Caco-2 (cell line): ENCODE measurements at regions not wholly inside any gene's neighbourhood (a gene's known extent, or its start where the extent isn't known, plus 50 kb on each side); places are given as distances from the start of the nearest gene placed in this dataset.
"Not testable (repeated sequence)": the region's sequence is repeated elsewhere in the genome, so short reads cannot be mapped to it uniquely, and the experiment has no call there.

ENCODE experiments used
- BruUV-seq: library from RNA; stranded (reverse); fragments of 400-500 nt; replicated peaks from 2 replicates; lab custom pipeline; 2021; lab: Mats Ljungman, UMichigan
- CTCF ChIA-PET: fragments of 300-600 bp; sonication (Branson Sonifier 250); formaldehyde crosslinking; loops from one replicate; lab custom pipeline; 2022; ENCODE audit warnings: antibody characterized with exemption; lab: Charles Lee
- POLR2A ChIA-PET: fragments of 300-600 bp; sonication (Branson Sonifier 250); formaldehyde crosslinking; loops from one replicate; lab custom pipeline; 2022; ENCODE audit warnings: antibody characterized with exemption; lab: Charles Lee
- DNase-seq, 2 experiments: peaks; one replicate each; pipeline versions ENCODE4 v3.0.0 to v3.0.0-alpha.2; 2020 to 2022
- H3K27me3 ChIP-seq: replicated peaks from 2 replicates; pipeline ENCODE4 v1.6.0; 2011; ENCODE audit warnings: low read length; ENCODE audit not compliant: control insufficient read depth, insufficient read depth
- H3K36me3 ChIP-seq: 2 replicates; pipeline ENCODE4 v1.5.1; 2011; ENCODE audit warnings: low read length; ENCODE audit not compliant: control insufficient read depth, insufficient read depth
- H3K4me1 ChIP-seq: fragments of 250-450 bp; sonication (Bioruptor Pico); 2 replicates; pipeline ENCODE4 v1.5.1; 2020; ENCODE audit warnings: mild to moderate bottlenecking
- H3K4me3 ChIP-seq: 2 replicates; pipeline ENCODE4 v1.5.1; 2011; ENCODE audit warnings: low read depth, mild to moderate bottlenecking, control low read depth, low read length
- H3K9me3 ChIP-seq: fragments of 250-450 bp; sonication (Bioruptor Pico); 2 replicates; pipeline ENCODE4 v1.5.1; 2020; ENCODE audit warnings: mild to moderate bottlenecking, moderate library complexity
- H3K27ac Mint-ChIP-seq: one replicate; pipeline ENCODE4 v1.8.0; 2022; ENCODE audit warnings: mixed read lengths; ENCODE audit not compliant: unreplicated experiment
- H3K27me3 Mint-ChIP-seq: one replicate; pipeline ENCODE4 v1.8.0; 2022; ENCODE audit warnings: mixed read lengths; ENCODE audit not compliant: insufficient read depth, unreplicated experiment
- H3K36me3 Mint-ChIP-seq: one replicate; pipeline ENCODE4 v1.8.0; 2022; ENCODE audit warnings: mild to moderate bottlenecking, mixed read lengths; ENCODE audit not compliant: insufficient read depth, unreplicated experiment
- H3K4me1 Mint-ChIP-seq: one replicate; pipeline ENCODE4 v1.8.0; 2022; ENCODE audit warnings: low read depth, mixed read lengths; ENCODE audit not compliant: unreplicated experiment
- H3K4me3 Mint-ChIP-seq: one replicate; pipeline ENCODE4 v1.8.0; 2022; ENCODE audit warnings: mild to moderate bottlenecking, moderate library complexity, mixed read lengths; ENCODE audit not compliant: unreplicated experiment
- H3K9me3 Mint-ChIP-seq: one replicate; pipeline ENCODE4 v1.8.0; 2022; ENCODE audit warnings: mixed read lengths; ENCODE audit not compliant: unreplicated experiment
- intact Hi-C: fragments of 100-400 bp; cut with micrococcal nuclease; formaldehyde crosslinking; loops from one replicate; pipeline ENCODE4 v1.10.0; 2022; ENCODE audit not compliant: unreplicated experiment
- TF ChIP-seq, protein P1 (sequence below), 2 experiments: fragments of 200-600 bp in 1 of 2; IDR thresholded peaks; 1 replicate in 1 of 2; 2 replicates in 1 of 2; pipeline versions ENCODE4 v1.5.1 to v1.8.0; 2011 to 2022; ENCODE audit warnings: antibody characterized with exemption in 1 of 2, control low read depth in 1 of 2, inconsistent platforms in 1 of 2, low read depth in 1 of 2, low read length in 1 of 2, mild to moderate bottlenecking in 1 of 2, moderate library complexity in 1 of 2; ENCODE audit not compliant: insufficient read depth in 1 of 2, severe bottlenecking in 1 of 2, unreplicated experiment in 1 of 2

DNA sequence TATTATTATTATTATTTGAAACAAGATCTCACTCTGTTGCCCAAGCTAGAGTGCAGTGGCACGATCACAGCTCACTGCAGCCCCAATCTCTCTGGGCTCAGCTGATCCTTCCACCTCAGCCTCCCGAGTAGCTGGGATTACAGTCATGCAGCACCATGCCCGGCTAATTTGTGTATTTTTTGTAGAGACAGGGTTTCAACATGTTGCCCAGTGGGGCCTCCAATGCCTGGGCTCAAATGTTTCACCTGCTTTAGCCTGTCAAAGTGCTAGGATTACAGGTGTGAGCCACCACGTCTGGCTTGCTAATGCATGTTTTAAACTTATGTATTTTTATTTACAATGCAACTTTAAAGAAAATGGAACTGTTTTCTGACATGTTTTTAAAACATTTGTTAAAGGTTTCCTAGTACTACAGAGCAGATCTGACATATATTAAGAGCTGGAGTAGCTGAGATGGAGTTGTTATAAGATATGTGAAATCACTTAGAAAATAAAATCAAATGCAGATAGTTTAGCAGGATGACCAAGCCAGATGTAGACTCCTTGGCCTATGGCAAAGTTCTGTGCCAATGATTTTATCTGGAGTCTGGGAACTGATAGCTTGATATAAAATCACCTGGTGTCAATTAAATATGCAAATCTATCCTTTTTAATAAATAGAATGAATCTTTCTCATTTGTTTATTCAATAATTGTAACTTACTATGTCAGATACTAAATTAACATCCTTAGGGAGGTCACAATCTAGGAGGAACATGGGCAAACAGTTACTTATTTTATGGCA, 310.1 kb upstream of the NAALADL2 start:
- POLR2A ChIA-PET: no interaction called here
- Mint-ChIP-seq H3K36me3 (peaks cover 12% of the 10 kb centered on the region), H3K27me3 (no peaks in the 10 kb centered on the region), H3K9me3 (peaks cover 10% of the 10 kb centered on the region), H3K4me3 (no peak overlapping the region), H3K4me1 (peaks cover 17% of the 10 kb centered on the region), H3K27ac (no peak overlapping the region)
- CTCF ChIA-PET: no interaction called here
- intact Hi-C loops: loop anchor here (5.0 kb wide), 1 partner anchor 112 kb away; no protein-coding TSS in a partner anchor
- no peak for DNase-seq
- Histone ChIP-seq H3K36me3 (no peaks in the 10 kb centered on the region; the same call in 1 of the 2 replicates), H3K4me1 (peaks cover 25% of the 10 kb centered on the region), H3K27me3 (no peaks in the 10 kb centered on the region), H3K9me3 (no peaks in the 10 kb centered on the region), H3K4me3 (no peak overlapping the region)
- TF ChIP-seq, protein P1, sequence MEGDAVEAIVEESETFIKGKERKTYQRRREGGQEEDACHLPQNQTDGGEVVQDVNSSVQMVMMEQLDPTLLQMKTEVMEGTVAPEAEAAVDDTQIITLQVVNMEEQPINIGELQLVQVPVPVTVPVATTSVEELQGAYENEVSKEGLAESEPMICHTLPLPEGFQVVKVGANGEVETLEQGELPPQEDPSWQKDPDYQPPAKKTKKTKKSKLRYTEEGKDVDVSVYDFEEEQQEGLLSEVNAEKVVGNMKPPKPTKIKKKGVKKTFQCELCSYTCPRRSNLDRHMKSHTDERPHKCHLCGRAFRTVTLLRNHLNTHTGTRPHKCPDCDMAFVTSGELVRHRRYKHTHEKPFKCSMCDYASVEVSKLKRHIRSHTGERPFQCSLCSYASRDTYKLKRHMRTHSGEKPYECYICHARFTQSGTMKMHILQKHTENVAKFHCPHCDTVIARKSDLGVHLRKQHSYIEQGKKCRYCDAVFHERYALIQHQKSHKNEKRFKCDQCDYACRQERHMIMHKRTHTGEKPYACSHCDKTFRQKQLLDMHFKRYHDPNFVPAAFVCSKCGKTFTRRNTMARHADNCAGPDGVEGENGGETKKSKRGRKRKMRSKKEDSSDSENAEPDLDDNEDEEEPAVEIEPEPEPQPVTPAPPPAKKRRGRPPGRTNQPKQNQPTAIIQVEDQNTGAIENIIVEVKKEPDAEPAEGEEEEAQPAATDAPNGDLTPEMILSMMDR (IDR thresholded peaks at IDR 0.05; ENCODE audit: insufficient read depth in 1 of 2, low read depth in 1 of 2, low read length in 1 of 2, severe bottlenecking in 1 of 2, unreplicated experiment in 1 of 2): no peak
- BruUV-seq: no TSS peak

DNA sequence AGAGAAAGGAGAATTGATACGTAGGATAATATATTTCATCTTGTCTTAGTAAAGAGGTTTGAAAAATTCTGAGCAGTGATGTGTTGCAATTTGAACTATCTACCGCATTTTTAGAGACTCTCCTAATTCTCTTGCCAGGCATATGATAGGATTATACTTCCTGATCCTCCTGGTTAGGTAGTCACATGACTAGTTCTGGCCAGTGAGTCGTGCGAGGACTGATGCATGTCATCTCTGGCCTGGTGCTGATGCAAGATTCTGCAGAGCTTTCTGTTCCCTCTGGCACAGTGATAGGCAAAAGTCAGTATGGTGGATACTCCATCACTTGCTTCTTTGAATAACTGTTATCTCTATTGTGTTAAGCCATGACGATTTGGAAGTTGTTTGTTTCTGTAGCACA, 277.6 kb upstream of the NAALADL2 start:
- Histone ChIP-seq H3K9me3 (no peaks in the 10 kb centered on the region), H3K4me1 (no peaks in the 10 kb centered on the region), H3K36me3 (no peaks in the 10 kb centered on the region), H3K27me3 (no peaks in the 10 kb centered on the region), H3K4me3 (no peak overlapping the region)
- H3K9me3 Mint-ChIP-seq: no peaks in the 10 kb centered on the region
- ChIA-PET CTCF (no interaction called here), POLR2A (no interaction called here)
- no peak for DNase-seq
- H3K4me3 Mint-ChIP-seq: no peak overlapping the region
- no peaks in the 10 kb centered on the region for H3K4me1 Mint-ChIP-seq
- H3K27me3 Mint-ChIP-seq: no peaks in the 10 kb centered on the region
- H3K27ac Mint-ChIP-seq: no peak overlapping the region
- TF ChIP-seq, protein P1 (IDR thresholded peaks at IDR 0.05; ENCODE audit: insufficient read depth in 1 of 2, low read depth in 1 of 2, low read length in 1 of 2, severe bottlenecking in 1 of 2, unreplicated experiment in 1 of 2): no peak
- H3K36me3 Mint-ChIP-seq: no peaks in the 10 kb centered on the region
- intact Hi-C loops: no loop called here
- no TSS peak for BruUV-seq

DNA sequence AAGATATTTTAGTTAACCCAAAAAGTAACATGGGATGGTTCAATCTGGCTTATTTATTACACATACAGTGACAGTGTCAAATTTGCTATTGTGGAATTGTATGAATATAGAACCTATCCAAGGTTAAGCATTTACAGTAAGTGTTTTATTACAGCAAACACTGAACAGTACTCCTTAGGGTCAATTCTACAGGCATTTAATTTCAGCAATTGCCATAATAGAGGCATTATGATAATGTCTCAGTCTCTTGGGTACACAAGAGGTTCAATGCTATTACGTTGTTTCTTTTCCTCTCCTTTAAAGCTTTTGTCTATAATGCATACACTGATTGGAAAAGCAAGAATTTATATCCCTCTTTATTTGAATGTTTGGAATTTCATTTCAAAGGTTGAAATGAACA, 275.7 kb upstream of the NAALADL2 start:
- CTCF ChIA-PET: no interaction called here
- no peak for DNase-seq
- no peak overlapping the region for H3K4me3 ChIP-seq
- Mint-ChIP-seq H3K4me3 (no peak overlapping the region), H3K9me3 (no peaks in the 10 kb centered on the region), H3K27me3 (no peaks in the 10 kb centered on the region), H3K36me3 (no peaks in the 10 kb centered on the region), H3K27ac (no peak overlapping the region), H3K4me1 (no peaks in the 10 kb centered on the region)
- H3K36me3 ChIP-seq: no peaks in the 10 kb centered on the region
- H3K9me3 ChIP-seq: no peaks in the 10 kb centered on the region
- TF ChIP-seq, protein P1 (IDR thresholded peaks at IDR 0.05; ENCODE audit: insufficient read depth in 1 of 2, low read depth in 1 of 2, low read length in 1 of 2, severe bottlenecking in 1 of 2, unreplicated experiment in 1 of 2): no peak
- no peaks in the 10 kb centered on the region for H3K27me3 ChIP-seq
- H3K4me1 ChIP-seq: no peaks in the 10 kb centered on the region
- POLR2A ChIA-PET: no interaction called here
- intact Hi-C loops: no loop called here
- BruUV-seq: no TSS peak

DNA sequence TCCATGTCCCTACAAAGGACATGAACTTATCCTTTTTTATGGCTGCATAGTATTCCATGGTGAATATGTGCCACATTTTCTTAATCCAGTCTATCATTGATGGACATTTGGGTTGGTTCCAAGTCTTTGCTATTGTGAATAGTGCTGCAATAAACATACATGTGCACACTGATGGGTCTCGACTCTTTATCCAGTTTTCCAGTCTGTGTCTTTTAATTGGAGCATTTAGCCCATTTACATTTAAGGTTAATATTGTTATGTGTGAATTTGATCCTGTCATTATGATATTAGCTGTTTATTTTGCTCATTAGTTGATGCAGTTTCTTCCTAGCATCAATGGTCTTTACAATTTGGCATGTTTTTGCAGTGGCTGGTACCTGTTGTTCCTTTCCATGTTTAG, 272.0 kb upstream of the NAALADL2 start:
- H3K4me3 Mint-ChIP-seq, CTCF ChIA-PET, H3K9me3 ChIP-seq, H3K4me3 ChIP-seq, H3K4me1 Mint-ChIP-seq, H3K9me3 Mint-ChIP-seq, H3K27ac Mint-ChIP-seq, H3K36me3 ChIP-seq, POLR2A ChIA-PET, H3K4me1 ChIP-seq, BruUV-seq, H3K27me3 Mint-ChIP-seq, DNase-seq, intact Hi-C loops, H3K27me3 ChIP-seq, H3K36me3 Mint-ChIP-seq: not testable (repeated sequence)
